22Rv1 (cell line): ENCODE measurements at regions not wholly inside any gene's neighbourhood (a gene's known extent, or its start where the extent isn't known, plus 50 kb on each side); places are given as distances from the start of the nearest gene placed in this dataset.

Experiments used
- ZFX ChIP-seq: fragments of 450-650 bp; IDR thresholded peaks from 2 replicates; pipeline ENCODE4 v1.6.1; 2017; ENCODE audit warnings: antibody characterized with exemption, borderline replicate concordance
- TF ChIP-seq, protein P1 (sequence below): fragments of 450-650 bp; IDR thresholded peaks from 2 replicates; pipeline ENCODE4 v1.5.1; 2017; ENCODE audit warnings: mild to moderate bottlenecking

DNA sequence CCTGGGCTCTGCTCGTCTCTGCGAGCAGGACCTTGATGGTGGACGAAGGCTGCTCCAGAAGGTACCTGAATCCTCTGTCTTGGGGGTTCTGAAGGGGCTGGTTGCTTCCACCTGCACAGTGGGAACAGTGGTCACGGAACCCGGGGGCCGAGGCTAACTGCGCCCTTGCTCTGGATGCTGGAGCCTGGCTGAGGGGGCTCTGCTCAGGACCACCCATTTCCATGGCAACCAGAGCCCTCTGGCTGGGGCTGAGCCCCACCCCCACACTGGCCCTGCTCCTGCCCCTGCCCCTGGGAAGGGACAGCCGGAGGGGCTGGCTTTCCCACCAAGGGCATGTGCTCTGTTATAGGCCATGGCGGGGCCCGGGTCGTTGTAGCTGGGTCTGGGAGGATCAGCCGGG, 462.3 kb downstream of the PTPRU start:
- TF ChIP-seq, protein P1, sequence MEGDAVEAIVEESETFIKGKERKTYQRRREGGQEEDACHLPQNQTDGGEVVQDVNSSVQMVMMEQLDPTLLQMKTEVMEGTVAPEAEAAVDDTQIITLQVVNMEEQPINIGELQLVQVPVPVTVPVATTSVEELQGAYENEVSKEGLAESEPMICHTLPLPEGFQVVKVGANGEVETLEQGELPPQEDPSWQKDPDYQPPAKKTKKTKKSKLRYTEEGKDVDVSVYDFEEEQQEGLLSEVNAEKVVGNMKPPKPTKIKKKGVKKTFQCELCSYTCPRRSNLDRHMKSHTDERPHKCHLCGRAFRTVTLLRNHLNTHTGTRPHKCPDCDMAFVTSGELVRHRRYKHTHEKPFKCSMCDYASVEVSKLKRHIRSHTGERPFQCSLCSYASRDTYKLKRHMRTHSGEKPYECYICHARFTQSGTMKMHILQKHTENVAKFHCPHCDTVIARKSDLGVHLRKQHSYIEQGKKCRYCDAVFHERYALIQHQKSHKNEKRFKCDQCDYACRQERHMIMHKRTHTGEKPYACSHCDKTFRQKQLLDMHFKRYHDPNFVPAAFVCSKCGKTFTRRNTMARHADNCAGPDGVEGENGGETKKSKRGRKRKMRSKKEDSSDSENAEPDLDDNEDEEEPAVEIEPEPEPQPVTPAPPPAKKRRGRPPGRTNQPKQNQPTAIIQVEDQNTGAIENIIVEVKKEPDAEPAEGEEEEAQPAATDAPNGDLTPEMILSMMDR = no peak
- TF ChIP-seq ZFX = no peak
